ENCODE measurements at regions not wholly inside any gene's neighbourhood (a gene's known extent, or its start where the extent isn't known, plus 50 kb on each side); places are given as distances from the start of the nearest gene placed in this dataset.

GRCh38 chr13:27855381-27855780 is 63.1 kb downstream of the GSX1 start:
- H3K27ac ChIP-seq (ENCODE audit: low read length) = no peak overlapping the region
- H3F3A ChIP-seq (ENCODE audit: insufficient read depth, low read length) = no peaks in the 10 kb centered on the region
- no peaks in the 10 kb centered on the region for H3K9me2 ChIP-seq (replicated peaks; ENCODE audit: insufficient read depth, low read length)
- no peak overlapping the region for H3K9ac ChIP-seq (ENCODE audit: low read length)
- no peak for TF ChIP-seq EZH2phosphoT487 (IDR thresholded peaks at IDR 0.05; ENCODE audit: low read length)
- TF ChIP-seq EZH2 (optimal IDR thresholded peaks at IDR 0.05; ENCODE audit: low read depth, low read length) = no peak
- no peak for TF ChIP-seq CTCF (IDR thresholded peaks at IDR 0.05; ENCODE audit: low read length)
- no peak overlapping the region for H3K4me2 ChIP-seq (ENCODE audit: low read depth, low read length)
- no peaks in the 10 kb centered on the region for H4K20me1 ChIP-seq (ENCODE audit: insufficient read depth, low read length)
- H3K79me2 ChIP-seq (ENCODE audit: low read length) = no peaks in the 10 kb centered on the region
- no peaks in the 10 kb centered on the region for H3K27me3 ChIP-seq (replicated peaks; ENCODE audit: insufficient read depth, low read length)
- DNase-seq = no peak
- no peaks in the 10 kb centered on the region for H3K9me3 ChIP-seq (replicated peaks; ENCODE audit: insufficient read depth, low read length)
- H3K4me1 ChIP-seq (ENCODE audit: low read length) = no peaks in the 10 kb centered on the region
- H3K4me3 ChIP-seq (ENCODE audit: low read length) = no peak overlapping the region
- H3K36me3 ChIP-seq (replicated peaks; ENCODE audit: insufficient read depth, low read length) = no peaks in the 10 kb centered on the region
- no peak overlapping the region for H2AFZ ChIP-seq (ENCODE audit: low read length)

GRCh38 chr13:27857282-27857681 is 62.5 kb upstream of the PDX1 start:
- Histone ChIP-seq H3K27me3 (replicated peaks; ENCODE audit: insufficient read depth, low read length) (no peaks in the 10 kb centered on the region), H3K27ac (ENCODE audit: low read length) (no peak overlapping the region), H3K4me2 (ENCODE audit: low read depth, low read length) (no peak overlapping the region), H3K9ac (ENCODE audit: low read length) (no peak overlapping the region), H3K9me3 (replicated peaks; ENCODE audit: insufficient read depth, low read length) (no peaks in the 10 kb centered on the region), H2AFZ (ENCODE audit: low read length) (no peak overlapping the region), H3K79me2 (ENCODE audit: low read length) (no peaks in the 10 kb centered on the region), H3K9me2 (replicated peaks; ENCODE audit: insufficient read depth, low read length) (no peaks in the 10 kb centered on the region), H3K36me3 (replicated peaks; ENCODE audit: insufficient read depth, low read length) (no peaks in the 10 kb centered on the region), H4K20me1 (ENCODE audit: insufficient read depth, low read length) (no peaks in the 10 kb centered on the region), H3F3A (ENCODE audit: insufficient read depth, low read length) (no peaks in the 10 kb centered on the region), H3K4me3 (ENCODE audit: low read length) (no peak overlapping the region), H3K4me1 (ENCODE audit: low read length) (no peaks in the 10 kb centered on the region)
- TF ChIP-seq EZH2phosphoT487 (IDR thresholded peaks at IDR 0.05; ENCODE audit: low read length) = no peak
- no peak for TF ChIP-seq CTCF (IDR thresholded peaks at IDR 0.05; ENCODE audit: low read length)
- no peak for TF ChIP-seq EZH2 (optimal IDR thresholded peaks at IDR 0.05; ENCODE audit: low read depth, low read length)
- no peak for DNase-seq

GRCh38 chr13:27858046-27858445 is 61.8 kb upstream of the PDX1 start:
- H3K9me3 ChIP-seq (replicated peaks; ENCODE audit: insufficient read depth, low read length) = no peaks in the 10 kb centered on the region
- no peak overlapping the region for H3K4me2 ChIP-seq (ENCODE audit: low read depth, low read length)
- no peaks in the 10 kb centered on the region for H3K27me3 ChIP-seq (replicated peaks; ENCODE audit: insufficient read depth, low read length)
- TF ChIP-seq EZH2phosphoT487 (IDR thresholded peaks at IDR 0.05; ENCODE audit: low read length) = no peak
- TF ChIP-seq EZH2 (optimal IDR thresholded peaks at IDR 0.05; ENCODE audit: low read depth, low read length) = no peak
- no peak for TF ChIP-seq CTCF (IDR thresholded peaks at IDR 0.05; ENCODE audit: low read length)
- H3K27ac ChIP-seq (ENCODE audit: low read length) = no peak overlapping the region
- no peaks in the 10 kb centered on the region for H3K79me2 ChIP-seq (ENCODE audit: low read length)
- no peaks in the 10 kb centered on the region for H4K20me1 ChIP-seq (ENCODE audit: insufficient read depth, low read length)
- H3K9ac ChIP-seq (ENCODE audit: low read length) = no peak overlapping the region
- H3K36me3 ChIP-seq (replicated peaks; ENCODE audit: insufficient read depth, low read length) = no peaks in the 10 kb centered on the region
- no peak overlapping the region for H3K4me3 ChIP-seq (ENCODE audit: low read length)
- no peaks in the 10 kb centered on the region for H3K4me1 ChIP-seq (ENCODE audit: low read length)
- DNase-seq = no peak
- no peaks in the 10 kb centered on the region for H3K9me2 ChIP-seq (replicated peaks; ENCODE audit: insufficient read depth, low read length)
- no peak overlapping the region for H2AFZ ChIP-seq (ENCODE audit: low read length)
- no peaks in the 10 kb centered on the region for H3F3A ChIP-seq (ENCODE audit: insufficient read depth, low read length)
